SK-MEL-5 (cell line): ENCODE measurements at regions not wholly inside any gene's neighbourhood (a gene's known extent, or its start where the extent isn't known, plus 50 kb on each side); places are given as distances from the start of the nearest gene placed in this dataset.
"Not testable (repeated sequence)": the region's sequence is repeated elsewhere in the genome, so short reads cannot be mapped to it uniquely, and the experiment has no call there.

Source experiments
- DNase-seq: peaks from one replicate; pipeline ENCODE4 v3.0.0-alpha.2; 2016; ENCODE audit warnings: low read depth, low spot score
- in situ Hi-C: cut with HindIII; loops from 2 replicates; pipeline ENCODE4 v1.10.0; 2016; ENCODE audit warnings: low sequenced_read_pairs, high pct_unique_total_duplicates, low pct_unique_long_range_greater_than_20kb

DNA sequence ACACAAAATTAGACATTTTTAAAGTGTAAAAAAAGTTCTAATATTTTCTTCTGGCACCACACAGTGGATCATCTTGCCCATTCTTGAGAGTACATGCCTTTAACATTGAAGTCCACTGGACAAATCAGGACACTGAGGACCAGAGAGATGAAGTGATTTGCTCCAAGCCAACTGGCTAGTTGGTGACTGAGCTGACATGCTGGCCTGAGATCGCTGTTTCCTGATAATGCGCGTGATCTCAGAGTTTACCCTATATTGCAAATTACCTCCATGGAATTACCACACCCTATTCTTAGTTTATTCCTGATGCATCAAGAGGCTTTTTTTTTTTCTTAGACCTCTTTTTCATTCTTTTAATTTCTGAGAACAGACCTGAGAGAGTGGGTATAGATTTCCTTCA is 432.8 kb downstream of the CD83 start:
- in situ Hi-C loops, result no loop called here
- DNase-seq, result no peak

GRCh38 chr6:14550822-14551221 is 433.2 kb downstream of the CD83 start:
- no peak for DNase-seq
- in situ Hi-C loops, result no loop called here

GRCh38 chr6:14551601-14552000 is 434.0 kb downstream of the CD83 start:
- in situ Hi-C loops, DNase-seq: not testable (repeated sequence)

GRCh38 chr6:14552891-14553290 is 435.3 kb downstream of the CD83 start:
- in situ Hi-C loops, result no loop called here

DNA sequence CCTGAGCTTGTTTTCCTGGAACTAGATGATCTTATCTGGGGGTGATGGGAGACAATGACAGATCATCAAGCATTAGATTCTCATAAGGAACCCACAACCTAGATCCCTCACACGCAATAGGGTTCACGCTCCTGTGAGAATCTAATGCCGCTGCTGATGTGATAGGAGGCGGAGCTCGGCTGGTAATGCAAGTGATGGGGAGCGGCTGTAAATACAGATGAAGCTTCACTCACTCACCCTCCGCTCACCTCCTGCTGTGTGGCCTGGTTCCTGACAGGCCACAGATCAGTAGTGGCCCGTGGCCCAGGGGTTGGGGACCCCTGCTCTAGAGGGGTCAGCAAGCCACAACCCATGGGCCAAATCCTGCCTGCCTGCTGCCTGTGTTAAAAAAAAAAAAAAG is 435.9 kb downstream of the CD83 start:
- no peak for DNase-seq
- in situ Hi-C loops, result no loop called here

More at GRCh38 chr6:14552891-14553290, 435.3 kb downstream of the CD83 start:
- DNase-seq, result no peak

- in situ Hi-C loops, result no loop called here
These were observed 438.2 kb downstream of the CD83 start for GRCh38 chr6:14555804-14556203.

DNA sequence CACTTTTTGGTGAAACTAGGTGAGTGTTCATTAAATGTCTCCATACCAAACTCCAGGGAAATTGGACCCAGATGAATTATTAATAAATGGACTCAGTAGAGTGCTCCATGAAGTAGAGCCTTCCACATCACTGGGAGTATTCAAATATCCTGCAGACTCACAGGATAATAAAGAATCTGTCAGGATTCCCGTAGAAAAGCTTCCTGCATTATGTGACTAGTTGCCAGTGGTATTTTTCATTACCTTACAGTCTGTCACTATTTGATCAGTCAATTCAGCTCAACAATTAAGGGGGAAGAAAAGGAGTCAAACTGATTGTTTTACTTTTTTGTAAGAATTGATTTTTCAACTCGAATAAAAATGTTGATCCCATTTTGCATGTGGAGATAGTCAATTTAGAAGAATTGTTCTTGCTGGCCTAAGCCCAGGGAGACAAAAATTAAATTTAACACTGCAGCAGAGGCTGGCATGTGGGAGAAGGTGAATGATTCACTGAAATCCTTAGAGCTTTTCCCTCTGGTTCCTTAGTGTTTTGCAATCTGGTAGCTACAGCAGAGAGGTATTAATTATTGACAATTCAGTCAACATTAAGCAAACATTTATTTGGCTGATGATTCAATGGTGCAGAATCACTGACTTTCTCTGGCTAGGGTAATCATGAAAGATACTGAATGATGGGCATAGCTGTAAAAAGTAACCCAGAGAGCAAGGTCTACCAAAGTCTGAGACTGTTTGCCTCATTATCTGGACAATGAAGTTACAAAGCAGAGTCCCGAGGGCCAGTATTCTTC is 442.4 kb downstream of the CD83 start:
- in situ Hi-C loops, result no loop called here
- DNase-seq, result no peak

More at GRCh38 chr6:14555804-14556203, 438.2 kb downstream of the CD83 start:
- no peak for DNase-seq

- DNase-seq, in situ Hi-C loops: not testable (repeated sequence)
These were observed 444.0 kb downstream of the CD83 start for GRCh38 chr6:14561563-14561962.

- DNase-seq, result no peak
- in situ Hi-C loops, result no loop called here
These were observed 450.3 kb downstream of the CD83 start for GRCh38 chr6:14567842-14568241.

GRCh38 chr6:14569394-14569793 is 451.8 kb downstream of the CD83 start:
- DNase-seq, result no peak
- in situ Hi-C loops, result no loop called here

DNA sequence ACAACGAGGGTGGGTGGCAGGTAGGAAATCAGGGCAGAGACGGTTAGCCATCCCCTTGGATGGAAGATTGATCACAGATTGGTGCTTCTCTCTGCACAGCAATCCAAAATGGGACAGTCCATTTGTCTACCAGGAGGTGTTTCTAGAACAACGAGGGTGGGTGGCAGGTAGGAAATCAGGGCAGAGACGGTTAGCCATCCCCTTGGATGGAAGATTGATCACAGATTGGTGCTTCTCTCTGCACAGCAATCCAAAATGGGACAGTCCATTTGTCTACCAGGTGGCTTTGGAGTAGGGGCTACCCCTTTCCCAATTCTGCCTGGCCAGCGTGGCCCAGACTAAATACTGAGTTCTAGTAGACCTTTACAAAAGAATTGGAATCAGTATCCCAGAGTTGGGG is 452.3 kb downstream of the CD83 start:
- in situ Hi-C loops, DNase-seq: not testable (repeated sequence)

- in situ Hi-C loops, result no loop called here
These were observed 453.4 kb downstream of the CD83 start for GRCh38 chr6:14571001-14571400.

DNA sequence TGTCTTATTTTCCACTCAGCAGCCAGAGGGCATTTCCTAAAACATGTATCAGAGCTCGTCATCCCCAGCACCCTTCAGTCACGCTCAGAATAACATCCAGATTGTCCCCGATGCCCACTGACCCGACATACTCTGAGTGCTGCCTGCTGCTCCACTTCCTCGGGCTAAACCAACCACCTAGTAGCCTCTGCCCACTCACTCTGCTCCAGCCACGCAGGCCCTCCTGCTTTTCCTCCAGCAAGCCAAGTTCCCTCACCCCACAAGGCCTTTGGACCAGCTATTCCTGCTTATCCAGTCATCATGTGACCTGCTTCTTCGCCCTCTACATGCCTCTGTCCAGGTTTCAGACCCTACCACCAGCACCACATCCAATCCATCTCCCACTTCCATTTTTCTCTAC is 454.2 kb downstream of the CD83 start:
- in situ Hi-C loops, result no loop called here
- DNase-seq, result no peak

More at GRCh38 chr6:14571001-14571400, 453.4 kb downstream of the CD83 start:
- DNase-seq, result no peak

- DNase-seq, result no peak
- in situ Hi-C loops, result no loop called here
These were observed 455.7 kb downstream of the CD83 start for GRCh38 chr6:14573267-14573666.

GRCh38 chr6:14573703-14574290 is 456.2 kb downstream of the CD83 start:
- in situ Hi-C loops, result no loop called here
- DNase-seq, result no peak

DNA sequence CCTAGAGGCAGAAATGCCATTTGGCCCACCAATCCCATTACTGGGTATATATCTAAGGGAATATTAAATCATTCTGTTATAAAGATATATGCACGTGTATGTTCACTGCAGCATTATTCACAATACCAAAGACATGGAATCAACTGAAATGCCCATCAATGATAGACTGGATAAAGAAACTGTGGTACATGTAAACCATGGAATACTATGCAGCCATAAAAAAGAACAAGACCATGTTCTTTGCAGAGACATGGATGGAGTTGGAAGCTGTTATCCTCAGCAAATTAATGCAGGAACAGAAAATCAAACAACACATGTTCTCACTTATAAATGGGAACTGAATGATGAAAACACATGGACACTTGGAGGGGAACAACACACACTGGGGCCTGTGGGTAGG is 458.4 kb downstream of the CD83 start:
- in situ Hi-C loops, result no loop called here
- no peak for DNase-seq

GRCh38 chr6:14578994-14579393 is 461.4 kb downstream of the CD83 start:
- in situ Hi-C loops, result no loop called here
- DNase-seq, result no peak

GRCh38 chr6:14582749-14583148 is 465.2 kb downstream of the CD83 start:
- in situ Hi-C loops, result no loop called here
- DNase-seq, result no peak

DNA sequence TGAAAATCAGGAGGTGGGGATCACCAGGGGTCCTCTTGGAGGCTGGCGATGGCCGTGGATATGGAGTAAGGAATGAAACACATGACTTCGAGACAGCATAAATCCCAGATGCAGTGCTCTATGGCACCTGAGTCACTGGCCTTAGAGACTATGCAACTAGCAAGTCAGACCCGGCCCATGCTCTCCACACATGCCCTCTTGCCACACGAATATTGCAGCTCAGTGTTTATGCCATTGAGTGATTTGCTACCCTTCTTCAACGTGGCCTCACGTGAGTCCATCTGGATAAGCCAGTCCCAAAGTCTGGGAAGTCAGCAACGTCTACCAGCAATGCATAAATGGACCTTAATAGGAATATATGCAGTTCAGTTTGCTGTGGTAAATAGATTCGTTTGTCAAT is 466.3 kb downstream of the CD83 start:
- in situ Hi-C loops, result no loop called here
- DNase-seq, result no peak
